ENCODE measurements at regions not wholly inside any gene's neighbourhood (a gene's known extent, or its start where the extent isn't known, plus 50 kb on each side); places are given as distances from the start of the nearest gene placed in this dataset.

- TF ChIP-seq CTCF (IDR thresholded peaks at IDR 0.05) (no peak), POLR2A (IDR thresholded peaks at IDR 0.05) (no peak)
Measured at GRCh38 chr7:124444696-124445480, 320.7 kb downstream of the GPR37 start.

Data from lower leg skin (tissue), 3 donors.